MM.1S (cell line): ENCODE measurements at regions not wholly inside any gene's neighbourhood (a gene's known extent, or its start where the extent isn't known, plus 50 kb on each side); places are given as distances from the start of the nearest gene placed in this dataset.

Experiments used
- EZH2phosphoT487 ChIP-seq: fragments of 300-600 bp; sonication (generic); IDR thresholded peaks from 2 replicates; pipeline ENCODE4 v1.6.1; 2018; ENCODE audit warnings: antibody characterized with exemption, low read length
- TF ChIP-seq, protein P1 (sequence below): fragments of 300-600 bp; sonication (generic); IDR thresholded peaks from 2 replicates; pipeline ENCODE4 v1.5.1; 2016; ENCODE audit warnings: antibody characterized with exemption, low read length, mixed read lengths

DNA sequence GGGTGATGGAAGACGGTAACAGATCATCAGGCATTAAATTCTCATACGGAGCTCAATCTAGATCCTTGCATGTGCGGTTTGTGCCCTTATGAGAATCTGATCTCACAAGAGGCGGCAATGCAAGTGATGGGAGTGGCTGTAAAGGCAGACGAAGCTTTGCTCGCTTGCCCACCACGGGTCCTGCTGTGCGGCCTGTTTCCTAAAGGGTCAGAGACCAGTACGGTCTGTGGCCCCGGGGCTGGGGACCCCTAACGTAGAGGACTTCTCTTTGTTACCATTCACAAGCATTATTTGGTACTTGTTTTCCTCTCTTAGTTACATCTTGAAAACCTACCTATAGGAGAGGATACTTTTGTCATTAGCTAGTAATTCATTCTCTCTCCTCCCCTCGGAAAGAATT, 221.0 kb downstream of the ADAM29 start:
- TF ChIP-seq, protein P1, sequence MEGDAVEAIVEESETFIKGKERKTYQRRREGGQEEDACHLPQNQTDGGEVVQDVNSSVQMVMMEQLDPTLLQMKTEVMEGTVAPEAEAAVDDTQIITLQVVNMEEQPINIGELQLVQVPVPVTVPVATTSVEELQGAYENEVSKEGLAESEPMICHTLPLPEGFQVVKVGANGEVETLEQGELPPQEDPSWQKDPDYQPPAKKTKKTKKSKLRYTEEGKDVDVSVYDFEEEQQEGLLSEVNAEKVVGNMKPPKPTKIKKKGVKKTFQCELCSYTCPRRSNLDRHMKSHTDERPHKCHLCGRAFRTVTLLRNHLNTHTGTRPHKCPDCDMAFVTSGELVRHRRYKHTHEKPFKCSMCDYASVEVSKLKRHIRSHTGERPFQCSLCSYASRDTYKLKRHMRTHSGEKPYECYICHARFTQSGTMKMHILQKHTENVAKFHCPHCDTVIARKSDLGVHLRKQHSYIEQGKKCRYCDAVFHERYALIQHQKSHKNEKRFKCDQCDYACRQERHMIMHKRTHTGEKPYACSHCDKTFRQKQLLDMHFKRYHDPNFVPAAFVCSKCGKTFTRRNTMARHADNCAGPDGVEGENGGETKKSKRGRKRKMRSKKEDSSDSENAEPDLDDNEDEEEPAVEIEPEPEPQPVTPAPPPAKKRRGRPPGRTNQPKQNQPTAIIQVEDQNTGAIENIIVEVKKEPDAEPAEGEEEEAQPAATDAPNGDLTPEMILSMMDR = no peak
- TF ChIP-seq EZH2phosphoT487 = no peak
